Transverse colon (tissue), 4 donors: ENCODE measurements at regions not wholly inside any gene's neighbourhood (a gene's known extent, or its start where the extent isn't known, plus 50 kb on each side); places are given as distances from the start of the nearest gene placed in this dataset.

Source experiments
- DNase-seq: peaks from one replicate; pipeline ENCODE4 v3.0.0-alpha.2; 2019
- H3K27ac ChIP-seq, 4 donors: fragments of 200-600 bp; sonication (generic); 2 replicates each; pipeline ENCODE4 v1.5.1; 2016 to 2018; ENCODE audit warnings: inconsistent platforms in 4 of 4
- H3K27me3 ChIP-seq: fragments of 200-600 bp; sonication (generic); 2 replicates; pipeline ENCODE4 v1.5.1; 2017; ENCODE audit warnings: inconsistent platforms
- H3K36me3 ChIP-seq, 4 donors: fragments of 200-600 bp; sonication (generic); 2 replicates each; pipeline ENCODE4 v1.5.1; 2017 to 2019; ENCODE audit warnings: inconsistent platforms in 4 of 4
- H3K4me1 ChIP-seq, 4 donors: fragments of 200-600 bp; sonication (generic); 2 replicates each; pipeline ENCODE4 v1.5.1; 2017 to 2020; ENCODE audit warnings: inconsistent platforms in 4 of 4
- H3K4me3 ChIP-seq, 4 donors: fragments of 200-600 bp; sonication (generic); 1 replicate in 1 of 4; 2 replicates in 3 of 4; pipeline versions ENCODE4 v1.5.1 to v1.6.1; 2017 to 2019; ENCODE audit warnings: inconsistent platforms in 4 of 4
- H3K9me3 ChIP-seq, 2 donors: fragments of 200-600 bp; sonication (generic); 2 replicates each; pipeline ENCODE4 v1.5.1; 2017 to 2019; ENCODE audit warnings: inconsistent platforms in 2 of 2
- EP300 ChIP-seq: sonication (generic); formaldehyde crosslinking; IDR thresholded peaks from one replicate; pipeline ENCODE4 v1.6.1; 2017; ENCODE audit warnings: antibody characterized with exemption, low read depth
- POLR2A ChIP-seq: fragments of 450-650 bp; IDR thresholded peaks from one replicate; pipeline ENCODE4 v1.6.1; 2016; ENCODE audit warnings: antibody characterized with exemption, mild to moderate bottlenecking, moderate library complexity
- POLR2AphosphoS5 ChIP-seq, 3 donors: sonication (generic); formaldehyde crosslinking; IDR thresholded peaks; one replicate each; pipeline ENCODE4 v1.6.1; 2016; ENCODE audit warnings: antibody characterized with exemption in 3 of 3
- WGBS, 2 donors: methylation state at CpG; one replicate each; pipeline ENCODE4 v1.1.5; 2018; ENCODE audit warnings: low coverage in 1 of 2; 5-methylcytosine and 5-hydroxymethylcytosine counted together
- in situ Hi-C, 4 donors: fragments of 200-750 bp; cut with MboI; loops; one replicate each; pipeline versions ENCODE4 v1.15.0 to v1.15.1; 2017; ENCODE audit warnings: low sequenced_read_pairs in 3 of 4, low pct_ligation_motif_present in 1 of 4, low pct_unique_long_range_greater_than_20kb in 1 of 4
- intact Hi-C: fragments of 100-400 bp; cut with DNase I; formaldehyde crosslinking; loops from one replicate; pipeline ENCODE4 v1.15.1; 2023; ENCODE audit warnings: low total_unique reads
- TF ChIP-seq, protein P1 (sequence below), 5 experiments: fragments of 200-600 bp in 3 of 5; fragments of 450-650 bp in 2 of 5; sonication (generic) in 3 of 5; IDR thresholded peaks; 1 replicate in 2 of 5; 2 replicates in 3 of 5; pipeline ENCODE4 v1.5.1; 2016 to 2017; ENCODE audit warnings: antibody characterized with exemption in 5 of 5, inconsistent platforms in 3 of 5, mild to moderate bottlenecking in 2 of 5, moderate library complexity in 1 of 5

DNA sequence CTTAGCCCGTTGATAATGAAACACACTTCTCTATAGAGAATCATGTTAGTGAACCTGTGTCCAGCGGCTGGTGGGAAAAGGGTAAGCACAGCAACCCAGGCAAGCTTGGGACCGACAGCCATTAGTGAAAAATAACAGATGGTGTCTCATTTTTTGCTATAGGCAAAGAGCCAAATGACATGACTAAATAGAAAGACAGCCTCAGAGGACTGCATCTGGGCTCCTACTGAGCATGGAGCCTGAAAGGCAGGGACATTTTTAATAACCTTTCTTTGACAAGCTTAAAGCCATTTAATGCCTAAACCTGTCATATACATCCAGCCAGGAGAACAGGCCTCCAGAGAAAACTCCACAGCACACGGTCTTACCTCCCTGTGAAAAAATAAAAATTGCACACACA lies 67.0 kb downstream of the FANCF start:
- no peaks in the 10 kb centered on the region for H3K4me1 ChIP-seq
- TF ChIP-seq POLR2A (no peak), EP300 (no peak), POLR2AphosphoS5 (IDR thresholded peaks at IDR 0.05) (no peak)
- TF ChIP-seq, protein P1, sequence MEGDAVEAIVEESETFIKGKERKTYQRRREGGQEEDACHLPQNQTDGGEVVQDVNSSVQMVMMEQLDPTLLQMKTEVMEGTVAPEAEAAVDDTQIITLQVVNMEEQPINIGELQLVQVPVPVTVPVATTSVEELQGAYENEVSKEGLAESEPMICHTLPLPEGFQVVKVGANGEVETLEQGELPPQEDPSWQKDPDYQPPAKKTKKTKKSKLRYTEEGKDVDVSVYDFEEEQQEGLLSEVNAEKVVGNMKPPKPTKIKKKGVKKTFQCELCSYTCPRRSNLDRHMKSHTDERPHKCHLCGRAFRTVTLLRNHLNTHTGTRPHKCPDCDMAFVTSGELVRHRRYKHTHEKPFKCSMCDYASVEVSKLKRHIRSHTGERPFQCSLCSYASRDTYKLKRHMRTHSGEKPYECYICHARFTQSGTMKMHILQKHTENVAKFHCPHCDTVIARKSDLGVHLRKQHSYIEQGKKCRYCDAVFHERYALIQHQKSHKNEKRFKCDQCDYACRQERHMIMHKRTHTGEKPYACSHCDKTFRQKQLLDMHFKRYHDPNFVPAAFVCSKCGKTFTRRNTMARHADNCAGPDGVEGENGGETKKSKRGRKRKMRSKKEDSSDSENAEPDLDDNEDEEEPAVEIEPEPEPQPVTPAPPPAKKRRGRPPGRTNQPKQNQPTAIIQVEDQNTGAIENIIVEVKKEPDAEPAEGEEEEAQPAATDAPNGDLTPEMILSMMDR (IDR thresholded peaks at IDR 0.05) = no peak
- DNase-seq = no peak
- in situ Hi-C loops (no loop called here), intact Hi-C loops (no loop called here)
- H3K4me3 ChIP-seq = no peak overlapping the region
- no peaks in the 10 kb centered on the region for H3K36me3 ChIP-seq
- no peaks in the 10 kb centered on the region for H3K27me3 ChIP-seq
- WGBS, 2 donors = 45 to 62% methylated on average over 4 of the region's 4 CpGs
- no peak overlapping the region for H3K27ac ChIP-seq
- H3K9me3 ChIP-seq = no peaks in the 10 kb centered on the region

- no peak overlapping the region for H3K4me3 ChIP-seq
- WGBS, 2 donors = 73 to 74% methylated on average over 2 of the region's 2 CpGs
- no peaks in the 10 kb centered on the region for H3K4me1 ChIP-seq
- no peaks in the 10 kb centered on the region for H3K9me3 ChIP-seq
- intact Hi-C loops = no loop called here
- no peaks in the 10 kb centered on the region for H3K27me3 ChIP-seq
- in situ Hi-C loops = no loop called here
- no peak for DNase-seq
- no peak overlapping the region for H3K27ac ChIP-seq
- TF ChIP-seq POLR2A (no peak), EP300 (no peak), POLR2AphosphoS5 (IDR thresholded peaks at IDR 0.05) (no peak)
- TF ChIP-seq, protein P1 (IDR thresholded peaks at IDR 0.05) = no peak
- H3K36me3 ChIP-seq = no peaks in the 10 kb centered on the region
Measured at GRCh38 chr11:22556381-22556780, 69.2 kb downstream of the FANCF start.

GRCh38 chr11:22555881-22556280 lies 69.7 kb downstream of the FANCF start:
- in situ Hi-C loops (no loop called here), intact Hi-C loops (no loop called here)
- Histone ChIP-seq H3K27me3 (no peaks in the 10 kb centered on the region), H3K4me3 (no peak overlapping the region), H3K9me3 (no peaks in the 10 kb centered on the region), H3K27ac (no peak overlapping the region), H3K36me3 (no peaks in the 10 kb centered on the region), H3K4me1 (no peaks in the 10 kb centered on the region)
- DNase-seq = no peak
- WGBS, 2 donors = 63 to 67% methylated on average over 1 of the region's 1 CpG
- TF ChIP-seq POLR2AphosphoS5 (IDR thresholded peaks at IDR 0.05) (no peak), POLR2A (no peak), EP300 (no peak)
- TF ChIP-seq, protein P1 (IDR thresholded peaks at IDR 0.05) = no peak

GRCh38 chr11:22554221-22554620 lies 71.4 kb downstream of the FANCF start:
- no peak overlapping the region for H3K4me3 ChIP-seq
- H3K4me1 ChIP-seq = no peaks in the 10 kb centered on the region
- DNase-seq = no peak
- no peaks in the 10 kb centered on the region for H3K27me3 ChIP-seq
- H3K36me3 ChIP-seq = no peaks in the 10 kb centered on the region
- no peaks in the 10 kb centered on the region for H3K9me3 ChIP-seq
- H3K27ac ChIP-seq = no peak overlapping the region
- in situ Hi-C loops = no loop called here
- TF ChIP-seq, protein P1 (IDR thresholded peaks at IDR 0.05) = no peak
- TF ChIP-seq EP300 (no peak), POLR2AphosphoS5 (IDR thresholded peaks at IDR 0.05) (no peak), POLR2A (no peak)
- WGBS, 2 donors = 23 to 50% methylated on average over 1 of the region's 1 CpG
- intact Hi-C loops = no loop called here
